Nephron (organoid): ENCODE measurements at regions not wholly inside any gene's neighbourhood (a gene's known extent, or its start where the extent isn't known, plus 50 kb on each side); places are given as distances from the start of the nearest gene placed in this dataset.
A peak's percentile ranks its signal among the peaks of the same experiment; 100 is the strongest.

ENCODE experiments used
- H3K27ac Mint-ChIP-seq, 3 experiments: 2 replicates each; pipeline ENCODE4 v1.8.0; 2020; ENCODE audit warnings: mixed read lengths in 3 of 3, mild to moderate bottlenecking in 2 of 3, moderate library complexity in 1 of 3
- H3K27me3 Mint-ChIP-seq: 2 replicates; pipeline ENCODE4 v1.8.0; 2021; ENCODE audit warnings: low read depth, mild to moderate bottlenecking, moderate library complexity, mixed read lengths
- H3K36me3 Mint-ChIP-seq: 2 replicates; pipeline ENCODE4 v1.8.0; 2020; ENCODE audit warnings: low read depth, mixed read lengths
- H3K4me1 Mint-ChIP-seq: 2 replicates; pipeline ENCODE4 v1.8.0; 2020; ENCODE audit warnings: mixed read lengths
- H3K4me3 Mint-ChIP-seq, 3 experiments: 2 replicates each; pipeline ENCODE4 v1.8.0; 2020; ENCODE audit warnings: mild to moderate bottlenecking in 3 of 3, mixed read lengths in 3 of 3, moderate library complexity in 2 of 3
- H3K9me3 Mint-ChIP-seq: 2 replicates; pipeline ENCODE4 v1.8.0; 2020; ENCODE audit warnings: mixed read lengths
- CTCF ChIP-seq, 3 experiments: fragments of 200-600 bp; sonication (generic); IDR thresholded peaks; one replicate each; pipeline ENCODE4 v1.5.0; 2021; ENCODE audit warnings: antibody characterized with exemption in 3 of 3; ENCODE audit not compliant: unreplicated experiment in 3 of 3

- Mint-ChIP-seq H3K27me3 (no peaks in the 10 kb centered on the region), H3K9me3 (no peaks in the 10 kb centered on the region), H3K27ac (peak overlapping the region in 1 of 3 experiments; percentile 47), H3K4me3 (no peak overlapping the region), H3K36me3 (no peaks in the 10 kb centered on the region), H3K4me1 (peaks cover 6% of the 10 kb centered on the region)
- no peak for TF ChIP-seq CTCF (IDR thresholded peaks at IDR 0.05; ENCODE audit: unreplicated experiment in 3 of 3)
Observed at GRCh38 chr12:24198070-24198469, 248.6 kb upstream of the SOX5 start.

GRCh38 chr12:24197532-24197931, 248.1 kb upstream of the SOX5 start:
- Mint-ChIP-seq H3K36me3 (no peaks in the 10 kb centered on the region), H3K27ac (peak overlapping the region in 1 of 3 experiments; percentile 37), H3K4me1 (peaks cover 6% of the 10 kb centered on the region), H3K27me3 (no peaks in the 10 kb centered on the region), H3K9me3 (no peaks in the 10 kb centered on the region), H3K4me3 (no peak overlapping the region)
- TF ChIP-seq CTCF (IDR thresholded peaks at IDR 0.05; ENCODE audit: unreplicated experiment in 3 of 3) = no peak

- no peak for TF ChIP-seq CTCF (IDR thresholded peaks at IDR 0.05; ENCODE audit: unreplicated experiment in 3 of 3)
- H3K27me3 Mint-ChIP-seq = no peaks in the 10 kb centered on the region
- H3K9me3 Mint-ChIP-seq = no peaks in the 10 kb centered on the region
- H3K27ac Mint-ChIP-seq = no peak overlapping the region
- H3K4me3 Mint-ChIP-seq = no peak overlapping the region
- peaks cover 6% of the 10 kb centered on the region for H3K4me1 Mint-ChIP-seq
- no peaks in the 10 kb centered on the region for H3K36me3 Mint-ChIP-seq
Observed at GRCh38 chr12:24195063-24195462, 245.6 kb upstream of the SOX5 start.

GRCh38 chr12:24191117-24191516, 241.6 kb upstream of the SOX5 start:
- H3K36me3 Mint-ChIP-seq = peaks cover 4% of the 10 kb centered on the region
- H3K4me3 Mint-ChIP-seq = no peak overlapping the region
- no peaks in the 10 kb centered on the region for H3K4me1 Mint-ChIP-seq
- no peak overlapping the region for H3K27ac Mint-ChIP-seq
- no peak for TF ChIP-seq CTCF (IDR thresholded peaks at IDR 0.05; ENCODE audit: unreplicated experiment in 3 of 3)
- H3K27me3 Mint-ChIP-seq = no peaks in the 10 kb centered on the region
- peaks cover 2% of the 10 kb centered on the region for H3K9me3 Mint-ChIP-seq

GRCh38 chr12:24185782-24186181, 236.3 kb upstream of the SOX5 start:
- H3K27ac Mint-ChIP-seq = no peak overlapping the region
- no peaks in the 10 kb centered on the region for H3K4me1 Mint-ChIP-seq
- no peak for TF ChIP-seq CTCF (IDR thresholded peaks at IDR 0.05; ENCODE audit: unreplicated experiment in 3 of 3)
- H3K27me3 Mint-ChIP-seq = no peaks in the 10 kb centered on the region
- peaks cover 5% of the 10 kb centered on the region for H3K9me3 Mint-ChIP-seq
- H3K36me3 Mint-ChIP-seq = peaks cover 4% of the 10 kb centered on the region
- no peak overlapping the region for H3K4me3 Mint-ChIP-seq

GRCh38 chr12:24177889-24178288, 228.4 kb upstream of the SOX5 start:
- TF ChIP-seq CTCF (IDR thresholded peaks at IDR 0.05; ENCODE audit: unreplicated experiment in 3 of 3) = no peak
- Mint-ChIP-seq H3K4me3 (no peak overlapping the region), H3K27ac (no peak overlapping the region), H3K36me3 (no peaks in the 10 kb centered on the region), H3K4me1 (no peaks in the 10 kb centered on the region), H3K9me3 (no peaks in the 10 kb centered on the region), H3K27me3 (no peaks in the 10 kb centered on the region)
